SK-N-SH (cell line): ENCODE measurements at regions not wholly inside any gene's neighbourhood (a gene's known extent, or its start where the extent isn't known, plus 50 kb on each side); places are given as distances from the start of the nearest gene placed in this dataset.

ENCODE experiments used
- CTCF ChIA-PET: fragments of 300-600, 350-600 bp; formaldehyde crosslinking; extraction: SDS; loops from one replicate; lab custom pipeline; 2021; lab: Yijun Ruan, JAX
- POLR2A ChIA-PET: fragments of 350-600 bp; sonication (Branson Sonifier 250); formaldehyde crosslinking; extraction: SDS; loops from one replicate; lab custom pipeline; 2020; ENCODE audit warnings: antibody characterized with exemption, inconsistent platforms; lab: Yijun Ruan, JAX
- DNase-seq: peaks from one replicate; pipeline ENCODE4 v3.0.0; 2012
- H2AFZ ChIP-seq: fragments of 200-600 bp; sonication (generic); 2 replicates; pipeline ENCODE4 v1.8.1; 2016; ENCODE audit warnings: antibody characterized with exemption, mild to moderate bottlenecking, low read depth
- H3F3A ChIP-seq: fragments of 200-600 bp; sonication (generic); replicated peaks from 2 replicates; pipeline ENCODE3; 2016; ENCODE audit warnings: antibody characterized with exemption, mild to moderate bottlenecking; ENCODE audit not compliant: insufficient read depth
- H3K27ac ChIP-seq, 2 experiments: fragments of 200-500 bp in 1 of 2; fragments of 200-600 bp in 1 of 2; sonication (Bioruptor generic) in 1 of 2; sonication (generic), shearing (Covaris generic) in 1 of 2; 2 replicates each; pipeline versions ENCODE4 v1.5.1 to v1.6.1; 2014 to 2016; ENCODE audit warnings: low read depth in 2 of 2, inconsistent platforms in 1 of 2, low read length in 1 of 2, mild to moderate bottlenecking in 1 of 2, mixed read lengths in 1 of 2
- H3K27me3 ChIP-seq: fragments of 200-600 bp; sonication (generic), shearing (Covaris generic); 2 replicates; pipeline ENCODE4 v1.6.1; 2016; ENCODE audit warnings: mixed run types; ENCODE audit not compliant: insufficient read depth
- H3K36me3 ChIP-seq, 2 experiments: fragments of 200-500 bp in 1 of 2; fragments of 200-600 bp in 1 of 2; sonication (Bioruptor generic) in 1 of 2; sonication (generic) in 1 of 2; replicated peaks in 1 of 2; 2 replicates each; pipeline versions ENCODE3 to v1.5.1; 2014 to 2016; ENCODE audit warnings: low read length in 1 of 2, mild to moderate bottlenecking in 1 of 2; ENCODE audit not compliant: insufficient read depth in 2 of 2, control insufficient read depth in 1 of 2
- H3K4me1 ChIP-seq, 2 experiments: fragments of 200-500 bp in 1 of 2; fragments of 200-600 bp in 1 of 2; sonication (Bioruptor generic) in 1 of 2; sonication (generic), shearing (Covaris generic) in 1 of 2; 2 replicates each; pipeline versions ENCODE4 v1.5.1 to v1.6.1; 2014 to 2016; ENCODE audit warnings: low read depth in 1 of 2, low read length in 1 of 2, mixed run types in 1 of 2; ENCODE audit not compliant: insufficient read depth in 2 of 2, control insufficient read depth in 1 of 2
- H3K4me2 ChIP-seq: fragments of 200-600 bp; sonication (generic), shearing (Covaris generic); 2 replicates; pipeline ENCODE4 v1.6.1; 2017; ENCODE audit warnings: mixed run types
- H3K4me3 ChIP-seq, 2 experiments: fragments of 200-500 bp in 1 of 2; fragments of 200-600 bp in 1 of 2; sonication (Bioruptor generic) in 1 of 2; sonication (generic), shearing (Covaris generic) in 1 of 2; 2 replicates each; pipeline versions ENCODE4 v1.5.1 to v1.8.1; 2014 to 2016; ENCODE audit warnings: low read depth in 2 of 2, inconsistent platforms in 1 of 2, low read length in 1 of 2, mild to moderate bottlenecking in 1 of 2, mixed read lengths in 1 of 2, moderate library complexity in 1 of 2
- H3K79me2 ChIP-seq: fragments of 200-600 bp; sonication (generic); 2 replicates; pipeline ENCODE4 v1.8.1; 2017; ENCODE audit warnings: mild to moderate bottlenecking; ENCODE audit not compliant: insufficient read depth
- H3K9ac ChIP-seq: fragments of 200-600 bp; sonication (generic); 2 replicates; pipeline ENCODE4 v1.6.1; 2017; ENCODE audit warnings: mixed run types
- H3K9me2 ChIP-seq: fragments of 200-600 bp; sonication (generic); 2 replicates; pipeline ENCODE4 v1.6.1; 2017; ENCODE audit warnings: mixed run types
- H3K9me3 ChIP-seq: fragments of 200-600 bp; sonication (generic); 2 replicates; pipeline ENCODE4 v1.6.1; 2017; ENCODE audit warnings: mixed run types, mild to moderate bottlenecking, moderate library complexity
- H4K20me1 ChIP-seq: fragments of 200-600 bp; sonication (generic); 2 replicates; pipeline ENCODE4 v1.6.1; 2017; ENCODE audit warnings: mild to moderate bottlenecking, mixed run types; ENCODE audit not compliant: insufficient read depth
- ELF1 ChIP-seq: IDR thresholded peaks from 2 replicates; pipeline ENCODE4 v1.4.0; 2012
- EP300 ChIP-seq, 2 experiments: IDR thresholded peaks; 2 replicates each; pipeline versions ENCODE4 v1.4.0 to v1.6.1; 2012; ENCODE audit warnings: borderline replicate concordance in 1 of 2, low read depth in 1 of 2, low read length in 1 of 2
- EZH2phosphoT487 ChIP-seq: fragments of 200-600 bp; sonication (generic); IDR thresholded peaks from 2 replicates; pipeline ENCODE4 v1.6.1; 2017; ENCODE audit warnings: low read depth, mixed run types, mild to moderate bottlenecking, antibody characterized with exemption, moderate library complexity, borderline replicate concordance
- FOXM1 ChIP-seq: IDR thresholded peaks from 2 replicates; pipeline ENCODE4 v1.4.0; 2012; ENCODE audit warnings: low read depth, mild to moderate bottlenecking
- MEF2A ChIP-seq: IDR thresholded peaks from 2 replicates; pipeline ENCODE4 v1.4.0; 2012; ENCODE audit warnings: low read depth, borderline replicate concordance
- NFIC ChIP-seq: IDR thresholded peaks from 2 replicates; pipeline ENCODE4 v1.4.0; 2012; ENCODE audit warnings: borderline replicate concordance
- TCF12 ChIP-seq: IDR thresholded peaks from 2 replicates; pipeline ENCODE4 v1.4.0; 2012
- WGBS: methylation state at CpG from one replicate; pipeline ENCODE4 v1.1.6; 2017; ENCODE audit warnings: low lambda C conversion rate; 5-methylcytosine and 5-hydroxymethylcytosine counted together
- TF ChIP-seq, protein P1 (sequence below): IDR thresholded peaks from 2 replicates; pipeline ENCODE4 v1.6.1; 2012; ENCODE audit warnings: mild to moderate bottlenecking, low read depth, low read length, moderate library complexity
- TF ChIP-seq, protein P2 (sequence below): IDR thresholded peaks from 2 replicates; pipeline ENCODE4; 2012
- TF ChIP-seq, protein P3 (sequence below): IDR thresholded peaks from 2 replicates; pipeline ENCODE4 v1.4.0; 2012; ENCODE audit warnings: low read depth

DNA sequence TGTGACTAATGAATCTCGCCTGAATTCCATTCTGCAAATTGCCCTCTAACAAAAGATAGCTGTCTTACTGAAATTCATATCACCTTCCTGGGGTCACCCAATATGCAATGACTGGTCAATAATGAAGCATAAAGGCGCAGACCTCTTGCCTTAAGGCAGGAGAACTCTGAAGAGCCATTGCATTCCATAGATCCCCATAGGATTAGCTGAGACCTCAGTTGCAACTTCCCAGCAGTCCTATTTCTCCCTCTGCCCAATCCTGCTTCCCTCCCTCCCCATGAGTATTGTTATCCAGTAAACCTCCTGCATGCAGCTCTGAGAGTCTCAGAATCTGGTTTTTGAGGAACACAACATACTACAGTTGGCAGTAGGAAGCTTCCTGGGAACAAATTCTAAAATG, 396.5 kb downstream of the DCAF12L2 start (continued):
- TF ChIP-seq, protein P1, sequence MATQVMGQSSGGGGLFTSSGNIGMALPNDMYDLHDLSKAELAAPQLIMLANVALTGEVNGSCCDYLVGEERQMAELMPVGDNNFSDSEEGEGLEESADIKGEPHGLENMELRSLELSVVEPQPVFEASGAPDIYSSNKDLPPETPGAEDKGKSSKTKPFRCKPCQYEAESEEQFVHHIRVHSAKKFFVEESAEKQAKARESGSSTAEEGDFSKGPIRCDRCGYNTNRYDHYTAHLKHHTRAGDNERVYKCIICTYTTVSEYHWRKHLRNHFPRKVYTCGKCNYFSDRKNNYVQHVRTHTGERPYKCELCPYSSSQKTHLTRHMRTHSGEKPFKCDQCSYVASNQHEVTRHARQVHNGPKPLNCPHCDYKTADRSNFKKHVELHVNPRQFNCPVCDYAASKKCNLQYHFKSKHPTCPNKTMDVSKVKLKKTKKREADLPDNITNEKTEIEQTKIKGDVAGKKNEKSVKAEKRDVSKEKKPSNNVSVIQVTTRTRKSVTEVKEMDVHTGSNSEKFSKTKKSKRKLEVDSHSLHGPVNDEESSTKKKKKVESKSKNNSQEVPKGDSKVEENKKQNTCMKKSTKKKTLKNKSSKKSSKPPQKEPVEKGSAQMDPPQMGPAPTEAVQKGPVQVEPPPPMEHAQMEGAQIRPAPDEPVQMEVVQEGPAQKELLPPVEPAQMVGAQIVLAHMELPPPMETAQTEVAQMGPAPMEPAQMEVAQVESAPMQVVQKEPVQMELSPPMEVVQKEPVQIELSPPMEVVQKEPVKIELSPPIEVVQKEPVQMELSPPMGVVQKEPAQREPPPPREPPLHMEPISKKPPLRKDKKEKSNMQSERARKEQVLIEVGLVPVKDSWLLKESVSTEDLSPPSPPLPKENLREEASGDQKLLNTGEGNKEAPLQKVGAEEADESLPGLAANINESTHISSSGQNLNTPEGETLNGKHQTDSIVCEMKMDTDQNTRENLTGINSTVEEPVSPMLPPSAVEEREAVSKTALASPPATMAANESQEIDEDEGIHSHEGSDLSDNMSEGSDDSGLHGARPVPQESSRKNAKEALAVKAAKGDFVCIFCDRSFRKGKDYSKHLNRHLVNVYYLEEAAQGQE = no peak
- no peak for TF ChIP-seq ELF1
- TF ChIP-seq, protein P2, sequence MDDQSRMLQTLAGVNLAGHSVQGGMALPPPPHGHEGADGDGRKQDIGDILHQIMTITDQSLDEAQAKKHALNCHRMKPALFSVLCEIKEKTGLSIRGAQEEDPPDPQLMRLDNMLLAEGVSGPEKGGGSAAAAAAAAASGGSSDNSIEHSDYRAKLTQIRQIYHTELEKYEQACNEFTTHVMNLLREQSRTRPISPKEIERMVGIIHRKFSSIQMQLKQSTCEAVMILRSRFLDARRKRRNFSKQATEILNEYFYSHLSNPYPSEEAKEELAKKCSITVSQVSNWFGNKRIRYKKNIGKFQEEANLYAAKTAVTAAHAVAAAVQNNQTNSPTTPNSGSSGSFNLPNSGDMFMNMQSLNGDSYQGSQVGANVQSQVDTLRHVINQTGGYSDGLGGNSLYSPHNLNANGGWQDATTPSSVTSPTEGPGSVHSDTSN = no peak
- TF ChIP-seq, all 33 proteins: peak for 0

DNA sequence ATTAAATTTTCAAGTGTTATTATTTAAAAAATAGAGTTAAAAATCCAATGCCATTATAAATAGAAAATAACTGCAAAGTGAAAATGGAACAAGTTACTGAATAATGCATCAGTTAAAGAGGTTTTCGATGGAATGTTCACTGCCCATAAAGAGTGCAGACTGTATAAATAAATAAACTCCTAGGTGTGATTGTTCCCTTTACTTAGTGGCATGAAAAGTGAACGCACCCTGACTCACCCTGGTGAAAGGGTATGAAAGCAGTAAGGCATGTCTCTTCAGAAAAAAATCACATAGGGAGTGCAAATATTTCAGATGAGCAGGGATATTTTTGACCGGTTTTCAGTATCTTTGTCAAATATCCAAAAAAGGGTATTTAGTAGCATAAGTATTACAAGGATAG, 387.8 kb downstream of the DCAF12L2 start:
- Histone ChIP-seq H3K4me1 (no peaks in the 10 kb centered on the region), H3K79me2 (no peaks in the 10 kb centered on the region), H3K4me3 (no peak overlapping the region), H3K27me3 (no peaks in the 10 kb centered on the region), H3K36me3 (no peaks in the 10 kb centered on the region), H4K20me1 (no peaks in the 10 kb centered on the region), H3K27ac (no peak overlapping the region), H3K9me3 (no peaks in the 10 kb centered on the region; the same call in 1 of the 2 replicates), H3K9ac (no peak overlapping the region), H3F3A (no peaks in the 10 kb centered on the region), H3K9me2 (0 out of 2 replicates have a peak, but pooled peaks cover 2% of the 10 kb centered on the region), H3K4me2 (no peak overlapping the region), H2AFZ (no peak overlapping the region)
- ChIA-PET CTCF (no interaction called here), POLR2A (no interaction called here)
- TF ChIP-seq NFIC (no peak), MEF2A (no peak), FOXM1 (no peak), EZH2phosphoT487 (no peak), EP300 (IDR thresholded peaks at IDR 0.05; ENCODE audit: borderline replicate concordance in 1 of 2, low read depth in 1 of 2, low read length in 1 of 2) (no peak), TCF12 (no peak)
- TF ChIP-seq, protein P1 = no peak
- TF ChIP-seq, protein P3, sequence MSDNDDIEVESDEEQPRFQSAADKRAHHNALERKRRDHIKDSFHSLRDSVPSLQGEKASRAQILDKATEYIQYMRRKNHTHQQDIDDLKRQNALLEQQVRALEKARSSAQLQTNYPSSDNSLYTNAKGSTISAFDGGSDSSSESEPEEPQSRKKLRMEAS = no peak
- TF ChIP-seq, protein P2 = no peak
- 3% methylated on average over 3 of the region's 3 CpGs for WGBS
- DNase-seq = no peak
